OCI-LY7 (cell line): ENCODE measurements at regions not wholly inside any gene's neighbourhood (a gene's known extent, or its start where the extent isn't known, plus 50 kb on each side); places are given as distances from the start of the nearest gene placed in this dataset.

Experiments
- CTCF ChIP-seq: fragments of 200-600 bp; sonication (generic); conservative IDR thresholded peaks from 2 replicates; pipeline ENCODE4 v1.5.1; 2014; ENCODE audit warnings: mild to moderate bottlenecking, antibody characterized with exemption, low read length, moderate library complexity, mixed read lengths
- EZH2phosphoT487 ChIP-seq: fragments of 200-600 bp; sonication (generic); IDR thresholded peaks from 2 replicates; pipeline ENCODE4 v1.6.1; 2018; ENCODE audit warnings: low read depth, borderline replicate concordance, mild to moderate bottlenecking, mixed run types, antibody characterized with exemption, low read length, moderate library complexity, mixed read lengths

DNA sequence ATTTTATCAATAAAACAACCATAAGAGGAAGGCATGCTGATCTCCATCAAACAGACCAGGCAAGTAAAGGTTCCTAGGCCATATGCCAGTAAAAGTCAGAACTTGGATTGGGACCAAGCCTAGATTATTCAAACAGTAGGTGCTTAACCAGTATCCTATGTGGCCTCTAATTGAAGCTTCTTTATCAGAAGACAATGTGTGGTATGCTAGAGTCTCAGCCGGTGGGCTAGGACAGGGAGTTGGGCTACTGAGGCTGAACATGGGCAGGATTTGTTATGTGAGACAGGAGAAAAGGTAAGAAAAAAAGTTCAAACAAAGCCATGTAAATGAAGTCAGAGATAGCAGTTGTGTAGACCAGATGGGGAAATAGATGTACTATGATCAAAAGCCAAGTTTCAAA, 413.7 kb upstream of the GHITM start:
- TF ChIP-seq EZH2phosphoT487 (no peak), CTCF (no peak)
